ENCODE measurements at regions not wholly inside any gene's neighbourhood (a gene's known extent, or its start where the extent isn't known, plus 50 kb on each side); places are given as distances from the start of the nearest gene placed in this dataset.

DNA sequence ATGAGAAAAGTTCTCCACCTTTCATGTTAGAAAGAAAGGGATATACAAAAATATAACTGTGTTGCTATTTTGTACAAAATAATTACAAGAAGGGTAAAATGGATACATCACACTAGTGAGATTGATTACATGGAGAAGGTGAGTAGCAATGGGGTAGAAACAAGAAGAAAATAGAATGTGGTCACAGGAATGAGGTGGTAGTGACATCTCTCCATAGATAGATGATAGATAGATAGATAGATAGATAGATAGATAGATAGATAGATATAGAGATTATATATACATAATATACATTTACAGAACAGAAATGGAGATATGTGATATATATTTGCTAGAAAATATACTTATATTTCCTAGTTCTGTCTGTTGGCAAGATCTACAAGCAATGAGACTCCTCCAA lies 95.3 kb upstream of the RGPD4 start:
- Histone ChIP-seq H2BK12ac (ENCODE audit: insufficient read length, low read depth, low read length) (no peak overlapping the region), H4K8ac (replicated peaks; ENCODE audit: insufficient read length, low read depth, low read length) (no peak overlapping the region), H3K4me1 (ENCODE audit: insufficient read depth, low read length) (no peaks in the 10 kb centered on the region), H3K9me3 (ENCODE audit: control insufficient read depth, low read depth, low read length) (no peaks in the 10 kb centered on the region), H3K27me3 (ENCODE audit: insufficient read depth, low read length) (no peaks in the 10 kb centered on the region), H3K23me2 (ENCODE audit: insufficient read length, low read depth, low read length, poor library complexity, severe bottlenecking) (no peaks in the 10 kb centered on the region), H2BK20ac (ENCODE audit: low read depth, low read length, poor library complexity, severe bottlenecking) (no peak overlapping the region), H3K9ac (ENCODE audit: extremely low read depth, insufficient read length, low read length) (no peak overlapping the region), H3K14ac (ENCODE audit: insufficient read depth, low read length) (no peak overlapping the region), H3K4me2 (ENCODE audit: insufficient read depth, insufficient read length, low read length) (no peak overlapping the region), H3K56ac (ENCODE audit: insufficient read length, low read depth, low read length) (no peak overlapping the region), H3K18ac (ENCODE audit: insufficient read length, low read depth, low read length) (no peak overlapping the region), H4K20me1 (ENCODE audit: control insufficient read depth, insufficient read depth, insufficient read length) (no peaks in the 10 kb centered on the region), H4K91ac (ENCODE audit: insufficient read length, low read depth, low read length) (no peak overlapping the region), H3T11ph (ENCODE audit: low read length) (no peak overlapping the region), H3K4ac (ENCODE audit: low read depth, low read length) (no peak overlapping the region), H3K79me2 (ENCODE audit: insufficient read depth, low read length) (no peaks in the 10 kb centered on the region), H3K23ac (ENCODE audit: insufficient read length, low read depth, low read length) (no peak overlapping the region), H2BK15ac (ENCODE audit: low read depth, low read length) (no peak overlapping the region), H3K27ac (ENCODE audit: insufficient read length, low read depth, low read length) (no peak overlapping the region), H4K5ac (ENCODE audit: insufficient read length, low read depth, low read length) (no peak overlapping the region), H2BK120ac (ENCODE audit: low read depth, low read length, poor library complexity, severe bottlenecking) (no peak overlapping the region), H3K79me1 (ENCODE audit: insufficient read depth, low read depth, low read length, poor library complexity, severe bottlenecking) (no peaks in the 10 kb centered on the region), H2BK5ac (ENCODE audit: insufficient read length, low read length) (no peak overlapping the region), H2AK5ac (ENCODE audit: insufficient read length, low read length) (no peak overlapping the region), H2AFZ (ENCODE audit: low read length) (no peak overlapping the region)
- no peaks in the 10 kb centered on the region for H3K4me1 Mint-ChIP-seq
- no peak overlapping the region for H3K27ac Mint-ChIP-seq
- no peak overlapping the region for H3K4me3 Mint-ChIP-seq
- H3K27me3 Mint-ChIP-seq (ENCODE audit: low read depth): no peaks in the 10 kb centered on the region
- DNase-seq: no peak
- H3K9me3 Mint-ChIP-seq: no peaks in the 10 kb centered on the region
- TF ChIP-seq, protein P1, sequence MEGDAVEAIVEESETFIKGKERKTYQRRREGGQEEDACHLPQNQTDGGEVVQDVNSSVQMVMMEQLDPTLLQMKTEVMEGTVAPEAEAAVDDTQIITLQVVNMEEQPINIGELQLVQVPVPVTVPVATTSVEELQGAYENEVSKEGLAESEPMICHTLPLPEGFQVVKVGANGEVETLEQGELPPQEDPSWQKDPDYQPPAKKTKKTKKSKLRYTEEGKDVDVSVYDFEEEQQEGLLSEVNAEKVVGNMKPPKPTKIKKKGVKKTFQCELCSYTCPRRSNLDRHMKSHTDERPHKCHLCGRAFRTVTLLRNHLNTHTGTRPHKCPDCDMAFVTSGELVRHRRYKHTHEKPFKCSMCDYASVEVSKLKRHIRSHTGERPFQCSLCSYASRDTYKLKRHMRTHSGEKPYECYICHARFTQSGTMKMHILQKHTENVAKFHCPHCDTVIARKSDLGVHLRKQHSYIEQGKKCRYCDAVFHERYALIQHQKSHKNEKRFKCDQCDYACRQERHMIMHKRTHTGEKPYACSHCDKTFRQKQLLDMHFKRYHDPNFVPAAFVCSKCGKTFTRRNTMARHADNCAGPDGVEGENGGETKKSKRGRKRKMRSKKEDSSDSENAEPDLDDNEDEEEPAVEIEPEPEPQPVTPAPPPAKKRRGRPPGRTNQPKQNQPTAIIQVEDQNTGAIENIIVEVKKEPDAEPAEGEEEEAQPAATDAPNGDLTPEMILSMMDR (conservative IDR thresholded peaks at IDR 0.05): no peak
- no peaks in the 10 kb centered on the region for H3K36me3 Mint-ChIP-seq (ENCODE audit: insufficient read depth in 1 of 3, low read depth in 3 of 3)

All from H9 (cell line).